Fibroblast of skin of abdomen (primary cell): ENCODE measurements at regions not wholly inside any gene's neighbourhood (a gene's known extent, or its start where the extent isn't known, plus 50 kb on each side); places are given as distances from the start of the nearest gene placed in this dataset.

Source experiments
- DNase-seq: peaks from one replicate; pipeline ENCODE4 v3.0.0-alpha.2; 2013

DNA sequence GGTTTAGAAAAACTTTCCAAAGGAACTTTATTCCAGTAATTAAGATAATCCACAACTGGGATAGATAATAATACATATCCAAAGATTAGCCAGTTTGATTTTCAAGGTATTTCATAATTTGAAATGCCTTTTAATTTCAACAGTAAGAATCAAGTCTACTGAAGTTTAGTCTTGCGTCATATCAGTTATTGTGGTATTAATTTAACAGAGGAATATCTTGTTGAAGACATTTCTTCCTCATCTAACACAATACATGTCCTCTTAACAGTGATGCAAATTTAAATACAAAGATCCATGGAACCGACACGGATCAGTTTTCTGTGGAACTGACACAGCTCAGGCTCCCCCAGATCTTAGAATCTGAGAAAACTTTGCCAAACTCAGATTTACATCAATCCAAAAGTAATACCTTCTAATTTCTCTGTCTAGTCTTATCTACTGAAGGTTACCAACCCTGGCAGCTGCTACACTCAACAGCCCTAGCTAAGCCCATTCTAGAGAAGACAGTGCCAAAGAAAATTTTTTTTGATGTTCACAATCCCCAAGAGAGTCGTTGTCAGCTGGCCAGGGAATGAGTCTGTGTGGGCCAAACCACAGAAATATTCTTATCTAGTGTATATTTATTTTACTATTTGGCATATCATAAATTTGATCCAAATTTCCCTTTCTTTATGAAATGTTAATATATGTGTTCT is 365.2 kb upstream of the MEOX2 start:
- peak; percentile 50 for DNase-seq

DNA sequence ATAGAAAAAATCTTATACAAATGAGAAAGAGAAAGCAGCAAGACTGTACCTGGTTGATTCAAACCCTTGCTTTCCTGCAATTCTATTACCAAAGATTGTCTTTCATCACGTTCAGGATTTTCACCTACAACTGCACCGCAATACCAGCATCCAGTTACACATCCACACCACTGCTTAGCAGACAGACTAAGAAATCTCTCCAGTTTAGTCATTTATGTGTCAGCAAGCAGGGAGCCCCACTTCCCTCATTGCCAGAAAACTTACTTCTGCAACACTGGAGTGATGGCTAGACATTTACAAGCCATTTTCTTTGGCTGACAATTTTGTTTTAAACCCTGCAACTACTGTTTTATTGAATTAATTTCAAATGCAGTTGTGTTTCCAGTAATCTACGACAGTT is 359.6 kb upstream of the MEOX2 start:
- peak; percentile 79 for DNase-seq

DNA sequence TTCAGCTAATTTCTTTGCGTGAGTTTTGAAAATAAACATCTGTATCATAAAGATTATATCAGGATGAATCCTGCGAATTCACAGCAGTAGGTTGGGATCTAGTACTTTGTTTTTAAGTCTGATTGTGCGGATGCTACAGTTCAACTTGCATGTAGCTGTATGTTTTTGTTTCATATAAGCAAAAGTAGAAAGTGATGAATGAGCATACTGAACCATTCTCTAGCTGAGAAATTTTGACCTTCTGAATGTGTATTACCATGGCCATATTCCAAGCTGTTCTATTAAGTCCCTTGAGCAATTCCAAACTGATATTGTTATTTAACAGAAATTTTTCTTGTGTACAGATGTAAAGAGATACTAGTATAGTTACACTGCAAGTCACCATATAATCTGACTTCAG is 358.8 kb upstream of the MEOX2 start:
- no peak for DNase-seq

DNA sequence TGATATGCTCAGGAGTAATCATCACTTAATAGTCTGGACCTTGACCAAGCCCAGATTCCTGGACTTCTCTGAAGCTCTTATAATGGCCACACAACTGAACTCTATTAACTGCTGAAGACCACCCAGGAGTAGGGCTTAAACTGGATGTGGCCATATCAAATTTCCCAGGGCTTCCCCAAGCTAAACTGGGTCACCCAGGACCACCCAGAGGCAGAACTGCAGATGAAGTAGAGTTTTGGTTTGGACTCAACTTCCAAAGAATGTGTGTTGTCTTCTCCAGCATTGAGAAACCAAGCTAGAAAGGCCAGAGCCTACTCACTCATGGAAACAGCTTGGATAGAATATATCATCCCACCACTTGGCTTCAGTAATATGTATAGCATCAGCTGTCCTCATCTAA is 358.2 kb upstream of the MEOX2 start:
- DNase-seq, result no peak

DNA sequence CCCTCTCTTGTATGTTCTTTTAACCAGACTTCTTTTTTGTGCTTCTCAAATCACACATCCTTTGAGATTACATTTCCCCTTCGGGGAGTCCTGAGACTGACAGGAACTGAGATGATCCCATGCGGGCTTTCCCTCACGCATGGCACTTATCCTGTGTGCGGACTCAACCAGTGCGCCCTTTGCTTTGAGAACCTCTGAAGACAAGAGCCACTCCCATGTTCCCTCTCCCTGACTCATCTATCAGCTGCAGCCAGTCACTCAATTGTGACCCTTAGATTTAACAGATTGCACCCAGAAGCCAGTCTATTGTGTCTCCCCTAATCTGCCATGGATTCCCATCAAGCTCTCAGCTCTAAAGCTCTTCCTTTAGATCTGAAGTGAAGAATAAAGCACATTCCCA is 353.9 kb upstream of the MEOX2 start:
- no peak for DNase-seq

DNA sequence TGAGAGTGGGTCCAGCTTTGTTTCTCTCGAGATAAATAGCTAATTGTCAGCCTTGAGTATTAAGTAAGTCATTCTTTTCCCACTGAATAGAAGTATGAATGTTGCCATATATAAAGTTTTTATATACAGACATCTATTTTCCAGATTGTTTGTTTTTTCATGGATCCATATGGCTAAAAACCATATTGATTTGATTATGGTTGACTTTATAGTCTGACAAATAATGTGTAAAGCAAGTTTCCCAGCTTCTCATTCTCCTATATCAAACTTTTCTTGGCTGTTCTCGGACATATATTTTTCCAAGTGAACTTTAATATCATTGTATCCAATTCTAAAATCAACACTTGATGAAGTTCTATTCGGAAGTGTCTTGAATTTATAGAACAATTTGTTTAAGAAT is 352.4 kb upstream of the MEOX2 start:
- no peak for DNase-seq

DNA sequence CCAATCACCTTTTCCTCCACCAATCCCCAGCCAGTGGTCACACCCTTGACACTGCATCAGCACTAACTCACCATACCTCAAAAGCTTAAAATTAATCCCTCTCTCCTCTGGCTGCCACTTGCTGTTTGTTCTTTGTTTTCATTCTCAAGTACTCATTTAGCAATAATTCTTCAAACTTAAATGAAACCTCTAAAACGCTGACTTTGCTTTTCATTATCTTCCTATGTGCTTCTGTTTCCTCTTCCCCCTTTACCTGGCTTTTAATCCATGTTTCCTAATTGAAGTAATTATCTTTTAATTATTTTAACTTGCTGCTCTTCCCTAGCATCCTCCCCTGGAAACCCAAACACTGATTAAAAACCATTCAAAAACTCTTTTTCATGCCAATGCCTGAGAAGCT is 348.9 kb upstream of the MEOX2 start:
- no peak for DNase-seq

DNA sequence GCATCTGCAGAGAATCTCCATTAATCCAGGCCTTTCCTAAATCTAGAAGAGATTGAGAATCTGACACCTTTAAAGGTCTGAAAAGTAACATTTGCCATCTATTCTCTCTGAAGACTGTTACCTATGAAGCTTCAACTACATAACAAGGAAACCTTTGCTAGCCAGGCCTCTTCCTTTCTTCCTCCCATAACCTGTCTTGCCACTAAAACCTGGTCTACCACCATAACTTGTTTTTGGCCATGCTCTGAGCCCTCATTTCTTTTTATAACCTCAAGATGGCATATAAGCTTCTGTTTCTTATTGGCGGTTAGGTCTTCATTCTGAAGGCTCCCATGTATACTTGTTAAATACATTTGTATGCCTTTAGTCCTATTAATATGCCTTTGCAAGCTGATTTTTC is 348.4 kb upstream of the MEOX2 start:
- no peak for DNase-seq

DNA sequence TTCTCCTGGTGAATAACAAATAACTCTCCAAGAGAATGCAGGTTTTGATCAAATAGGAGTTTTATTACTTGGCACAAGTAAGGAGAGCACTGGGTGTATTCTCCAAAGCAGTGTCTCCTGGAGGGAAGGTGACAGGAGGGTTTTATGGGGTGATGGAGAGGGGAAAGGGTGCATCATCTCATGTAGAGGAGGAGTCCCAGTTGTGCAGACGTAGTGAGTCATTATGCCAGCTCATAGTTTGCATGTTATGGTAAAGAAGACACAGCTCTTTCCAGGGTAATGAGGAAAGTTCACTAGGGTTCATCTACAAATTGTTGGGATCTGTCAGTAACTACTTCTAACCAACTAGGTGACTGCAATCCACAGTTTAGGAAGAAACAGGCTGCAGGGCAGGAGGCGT is 347.9 kb upstream of the MEOX2 start:
- DNase-seq, result peak; percentile 64

DNA sequence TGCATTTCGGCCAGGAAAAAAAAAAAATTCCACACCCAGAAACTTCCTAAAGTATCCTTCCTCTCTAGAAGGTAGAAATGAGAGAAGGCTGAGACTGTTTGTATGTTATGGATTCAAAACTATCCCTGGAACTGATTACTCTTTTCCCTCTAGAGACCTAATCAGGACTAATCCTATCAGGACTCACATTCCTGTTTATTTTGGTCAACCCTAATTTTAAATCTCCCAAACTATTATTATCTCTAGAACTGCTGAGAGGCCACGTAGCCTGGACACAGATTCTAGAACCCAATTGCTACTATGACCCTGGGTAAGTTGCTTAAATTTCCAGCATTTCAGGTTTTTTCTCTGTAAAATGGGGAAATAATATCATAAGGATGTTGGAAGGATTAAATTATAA is 346.8 kb upstream of the MEOX2 start:
- DNase-seq, result no peak

DNA sequence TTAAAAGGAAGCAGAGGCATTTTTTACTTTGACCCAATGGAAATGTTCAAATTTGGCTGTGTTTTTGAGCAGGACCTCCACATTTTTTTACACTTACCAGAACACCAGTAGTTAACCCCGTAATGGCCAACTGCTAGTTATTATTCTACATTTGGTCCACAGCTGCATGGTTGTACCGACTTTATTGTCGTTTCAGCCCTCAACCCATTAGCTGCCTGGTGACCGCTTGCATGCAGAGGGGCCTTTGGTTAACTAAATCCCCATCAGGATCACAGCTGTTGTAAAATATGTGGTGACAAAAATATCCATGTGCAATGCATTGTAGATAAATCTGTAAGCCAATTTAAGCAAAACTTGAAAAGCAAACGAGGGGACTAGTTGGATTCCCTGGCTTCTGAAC is 342.2 kb upstream of the MEOX2 start:
- peak; percentile 53 for DNase-seq

DNA sequence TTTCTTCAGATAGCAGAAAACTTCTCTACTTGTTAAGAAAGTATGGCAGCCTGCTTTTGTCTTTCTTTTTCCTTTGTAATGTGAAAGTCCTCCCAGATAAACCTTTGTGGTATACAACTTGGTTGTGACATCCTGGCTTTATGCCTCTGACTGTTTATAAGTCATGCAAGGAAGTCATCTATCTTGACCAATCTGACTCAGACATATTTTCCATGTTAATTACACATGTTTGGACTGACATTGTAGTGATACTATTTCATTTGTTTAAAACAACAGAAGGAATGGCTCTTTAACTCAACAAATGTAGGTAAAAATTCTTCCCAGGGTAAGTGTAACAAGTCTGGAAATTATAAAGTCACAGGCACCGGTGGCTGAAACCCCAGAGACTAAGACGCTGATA is 341.6 kb upstream of the MEOX2 start:
- DNase-seq, result peak; percentile 93

DNA sequence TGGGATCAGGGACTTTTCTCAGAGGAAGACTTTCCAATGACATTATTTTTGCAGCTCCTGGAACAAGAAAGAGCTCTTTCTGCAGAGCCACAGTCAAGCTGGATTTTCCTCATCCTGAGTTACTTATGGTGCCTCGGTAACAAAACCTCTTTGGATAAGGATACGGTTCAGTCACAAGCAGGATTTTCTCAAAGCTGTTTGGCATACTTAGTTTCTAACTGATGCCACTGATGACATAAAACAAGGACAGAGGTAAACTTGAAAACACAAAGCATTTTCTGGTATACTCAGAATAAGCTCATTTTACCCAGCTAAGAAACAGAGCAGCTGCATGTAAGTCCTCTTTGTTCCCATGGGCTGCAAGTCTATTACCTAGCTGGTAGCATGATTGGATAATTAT is 340.9 kb upstream of the MEOX2 start:
- DNase-seq, result no peak

DNA sequence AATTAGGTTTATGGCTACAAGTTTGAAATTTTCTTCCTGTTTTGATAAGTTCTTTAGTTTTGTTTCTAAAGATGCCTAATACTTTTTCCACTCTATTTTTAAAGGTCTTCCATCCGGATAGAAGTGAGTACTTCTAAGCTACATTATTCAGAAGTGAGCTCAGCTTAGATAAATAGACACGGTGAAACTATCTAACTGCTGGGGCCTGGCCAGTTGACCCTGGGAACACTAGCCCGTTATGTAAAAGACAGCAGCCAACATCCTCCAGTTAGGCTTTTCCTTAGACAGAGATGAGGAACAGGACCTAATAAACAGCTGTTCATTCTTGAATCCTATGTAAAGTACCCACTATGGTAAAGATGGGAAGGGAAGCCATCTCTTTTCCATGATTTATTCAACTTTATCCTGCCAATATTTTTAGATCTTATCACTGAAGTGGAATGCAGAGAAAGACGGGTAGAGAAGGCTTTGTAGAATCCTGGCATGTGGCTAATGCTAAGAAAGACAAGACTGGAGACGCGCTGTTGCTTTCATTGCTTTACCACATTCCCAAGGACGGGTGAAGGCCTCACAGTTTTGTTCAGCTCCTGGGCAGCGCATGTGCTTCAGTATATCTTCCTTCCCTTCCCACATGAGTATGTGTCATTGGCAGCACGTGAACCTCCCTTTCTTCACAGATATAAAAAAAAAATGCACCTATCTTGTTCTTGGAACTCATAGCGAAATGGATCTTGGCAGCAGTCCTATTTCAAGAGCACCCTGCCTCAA is 340.0 kb upstream of the MEOX2 start:
- DNase-seq, result no peak

DNA sequence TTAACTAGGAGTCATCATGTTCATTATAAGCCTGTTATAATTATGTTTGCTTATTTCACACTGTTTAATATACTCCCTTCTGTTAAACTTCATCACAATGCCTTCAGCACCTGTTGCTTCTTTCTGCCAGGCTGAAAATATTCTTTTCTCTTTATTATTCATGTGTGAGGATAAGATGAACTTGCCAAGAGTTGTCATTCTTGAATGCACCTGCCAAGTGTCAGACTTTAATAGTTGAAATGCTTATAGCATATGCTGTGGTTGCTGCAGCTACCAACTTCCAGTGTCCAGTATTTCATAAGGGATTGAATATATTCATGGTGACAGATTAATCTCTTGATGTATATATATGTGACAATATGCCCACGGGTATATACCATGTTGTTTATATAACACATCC is 339.2 kb upstream of the MEOX2 start:
- no peak for DNase-seq

DNA sequence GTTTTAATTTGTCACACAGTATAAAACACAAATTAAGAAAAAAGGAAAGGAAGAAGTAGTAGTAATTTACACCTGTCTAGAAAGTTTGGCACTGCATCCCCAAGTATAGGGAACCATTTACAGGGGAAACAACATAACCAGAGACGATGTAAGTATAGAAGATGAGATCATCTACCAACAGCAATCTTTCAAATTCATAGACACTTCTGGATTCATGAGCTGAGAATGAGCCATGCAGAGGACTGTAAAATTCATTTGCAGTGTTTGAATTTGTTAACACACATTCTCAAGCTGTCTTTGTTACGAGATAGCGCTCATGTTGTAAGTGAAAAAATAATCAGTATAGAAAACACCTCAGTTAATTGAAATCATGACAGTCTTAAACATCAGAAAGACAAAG is 337.0 kb upstream of the MEOX2 start:
- DNase-seq, result no peak

DNA sequence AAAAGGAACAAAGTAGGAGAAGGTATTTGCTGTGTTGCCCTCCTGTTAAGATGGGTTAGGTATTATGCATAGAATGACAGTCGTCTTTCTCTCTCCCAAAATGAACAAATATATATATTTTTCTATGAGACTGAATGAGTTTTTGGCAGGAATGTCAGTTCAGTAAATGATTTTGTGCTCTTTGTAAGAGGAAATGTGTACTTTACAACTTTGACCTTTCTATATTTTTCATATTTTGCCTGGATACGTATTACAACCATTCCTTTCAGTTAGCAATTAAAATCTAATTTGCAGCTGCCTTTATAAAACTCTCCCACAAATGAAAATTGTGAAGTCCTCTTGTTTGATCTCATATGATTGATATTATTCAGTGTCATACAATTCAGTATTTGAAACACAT is 336.6 kb upstream of the MEOX2 start:
- no peak for DNase-seq

DNA sequence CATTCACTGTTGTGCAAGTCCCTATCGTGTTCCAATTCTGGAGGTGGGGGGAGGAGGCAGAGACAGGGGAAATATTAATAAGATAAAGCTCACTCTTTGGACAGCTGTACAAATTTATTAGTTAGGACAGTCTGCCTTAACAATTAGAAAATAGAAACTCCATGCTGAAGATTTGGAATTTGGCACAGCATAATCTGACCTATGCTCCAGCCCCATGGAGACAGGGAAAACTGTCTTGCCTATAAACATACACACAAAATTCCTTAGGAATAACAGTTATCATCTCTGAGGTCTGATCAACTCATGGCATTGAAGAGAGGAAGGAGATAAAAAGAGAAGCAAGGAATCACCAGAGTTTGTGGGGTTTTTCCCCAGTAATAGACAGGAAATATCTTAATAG is 335.4 kb upstream of the MEOX2 start:
- no peak for DNase-seq

DNA sequence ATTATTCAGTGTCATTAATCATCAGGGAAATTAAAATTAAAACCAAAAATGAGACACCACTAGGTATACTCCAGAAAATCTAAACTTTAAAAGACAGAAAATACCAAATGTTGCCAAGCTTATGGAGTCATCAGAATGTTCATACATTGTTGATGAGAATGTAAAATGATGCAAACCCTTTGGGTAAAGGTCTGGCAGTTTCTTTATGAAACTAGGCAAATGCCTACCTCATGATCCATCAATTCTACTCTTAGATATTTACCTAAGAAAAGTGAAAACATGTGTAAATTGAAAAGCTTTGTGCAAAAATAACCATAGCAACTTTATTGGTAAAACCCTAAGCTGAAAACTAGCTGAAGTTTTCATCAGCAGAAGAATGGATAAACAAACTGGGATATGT is 329.5 kb upstream of the MEOX2 start:
- peak; percentile 9 for DNase-seq

DNA sequence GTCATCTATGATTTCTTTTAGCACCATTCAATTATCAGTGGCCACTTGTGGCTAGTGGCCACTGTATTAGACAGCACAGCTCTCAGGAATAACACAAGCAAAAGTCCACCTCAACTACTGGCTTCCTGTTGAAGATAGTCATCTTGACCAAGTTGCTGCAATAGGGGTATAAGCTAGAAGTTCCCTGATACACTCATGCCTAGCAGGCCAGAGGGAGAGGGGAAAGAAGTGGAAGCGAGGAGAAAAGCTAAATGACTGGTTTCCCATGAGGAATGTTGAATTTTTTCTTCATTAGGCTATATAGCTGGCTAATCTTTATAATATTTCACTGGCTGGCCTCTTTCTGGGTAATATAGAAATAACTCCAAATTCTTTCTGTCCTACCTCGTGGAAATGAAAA is 327.5 kb upstream of the MEOX2 start:
- no peak for DNase-seq

DNA sequence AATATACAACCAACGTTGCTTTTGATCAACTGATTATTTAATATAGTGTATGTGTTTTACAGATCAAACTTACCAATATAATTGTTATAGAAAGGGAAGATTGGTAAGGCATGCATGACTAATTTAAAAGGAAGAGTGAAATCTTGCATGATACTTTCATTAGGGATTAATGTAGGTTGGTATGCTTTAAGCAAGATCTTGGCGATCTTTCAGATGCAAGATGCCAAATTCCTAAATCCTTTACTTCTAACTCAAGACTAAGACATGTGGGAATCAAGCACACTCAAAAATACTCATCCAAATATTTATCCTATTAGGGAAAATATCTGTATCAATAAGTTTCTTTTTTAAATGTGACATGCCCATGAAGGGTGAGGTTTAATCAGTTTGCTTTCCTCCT is 321.4 kb upstream of the MEOX2 start:
- DNase-seq, result peak; percentile 52

DNA sequence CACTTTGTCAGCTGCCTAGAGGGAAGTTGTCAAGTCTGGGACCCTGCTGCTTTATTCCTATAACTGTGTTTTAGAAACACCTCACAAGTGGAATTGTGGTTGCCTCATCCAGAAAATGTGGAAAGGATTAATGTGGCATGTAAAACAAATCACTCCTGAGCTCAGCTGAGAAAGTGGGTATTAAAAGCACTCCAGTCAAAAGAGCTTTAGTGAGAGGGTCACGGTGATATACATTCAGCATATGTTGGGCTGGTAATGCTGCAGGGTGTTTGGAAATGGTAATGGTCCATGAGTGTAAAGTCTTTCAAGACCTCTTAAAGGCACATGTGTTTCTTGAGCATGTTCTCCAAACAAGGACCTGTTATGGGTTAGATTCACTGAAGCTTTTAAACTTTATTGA is 318.2 kb upstream of the MEOX2 start:
- DNase-seq, result no peak

DNA sequence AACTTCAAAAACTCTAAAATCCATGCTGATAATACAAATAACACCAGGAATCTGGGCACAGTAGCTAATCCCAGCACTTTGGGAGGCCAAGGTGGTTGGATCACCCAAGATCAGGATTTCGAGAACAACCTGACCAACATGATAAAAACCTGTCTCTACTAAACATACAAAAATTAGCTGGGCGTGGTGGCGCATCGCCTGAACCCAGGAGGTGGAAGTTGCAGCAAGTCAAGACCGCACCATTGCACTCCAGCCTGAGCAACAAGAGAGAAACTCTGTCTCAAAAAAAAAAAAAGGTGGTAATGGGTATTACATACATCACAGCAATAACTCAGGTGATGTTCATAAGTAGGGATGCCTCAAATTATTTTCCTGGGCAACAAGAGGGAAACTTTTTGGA is 315.0 kb upstream of the MEOX2 start:
- no peak for DNase-seq

DNA sequence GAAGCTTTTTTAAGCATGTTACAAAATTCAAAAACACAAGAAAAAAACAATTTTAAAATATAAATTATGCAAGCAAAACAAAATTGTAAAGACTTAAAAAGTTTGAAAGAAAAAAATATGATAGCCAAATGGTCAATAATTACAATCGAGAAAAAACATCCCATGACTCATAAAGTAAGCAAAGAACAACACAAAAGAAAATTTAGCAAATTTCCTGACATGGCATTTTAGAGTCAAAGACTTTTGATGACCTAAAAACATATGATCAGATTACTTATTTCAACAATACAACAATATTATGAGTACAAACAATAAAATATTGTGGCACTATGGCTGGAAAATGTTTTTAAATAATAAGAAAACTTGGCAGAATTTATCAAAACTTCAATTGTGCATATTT is 312.1 kb upstream of the MEOX2 start:
- DNase-seq, result no peak

DNA sequence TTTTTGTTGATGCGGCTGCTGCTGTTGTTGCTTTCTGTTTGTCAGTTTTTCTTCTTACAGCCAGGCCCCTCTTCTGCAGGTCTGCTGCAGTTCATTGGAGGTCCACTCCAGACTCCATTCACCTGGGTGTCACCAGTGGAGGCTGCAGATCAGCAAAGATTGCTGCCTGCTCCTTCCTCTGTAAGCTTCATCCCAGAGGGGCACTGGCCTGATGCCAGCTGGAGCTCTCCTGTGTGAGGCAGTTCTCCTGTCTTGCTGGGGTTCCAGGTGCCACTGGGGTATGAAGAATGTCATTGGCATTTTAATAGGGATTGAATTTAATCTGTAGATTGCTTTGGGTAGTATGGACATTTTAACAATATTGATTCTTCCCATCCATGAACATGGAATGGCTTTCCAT is 308.5 kb upstream of the MEOX2 start:
- no peak for DNase-seq
